ENCODE measurements at regions not wholly inside any gene's neighbourhood (a gene's known extent, or its start where the extent isn't known, plus 50 kb on each side); places are given as distances from the start of the nearest gene placed in this dataset.

DNA sequence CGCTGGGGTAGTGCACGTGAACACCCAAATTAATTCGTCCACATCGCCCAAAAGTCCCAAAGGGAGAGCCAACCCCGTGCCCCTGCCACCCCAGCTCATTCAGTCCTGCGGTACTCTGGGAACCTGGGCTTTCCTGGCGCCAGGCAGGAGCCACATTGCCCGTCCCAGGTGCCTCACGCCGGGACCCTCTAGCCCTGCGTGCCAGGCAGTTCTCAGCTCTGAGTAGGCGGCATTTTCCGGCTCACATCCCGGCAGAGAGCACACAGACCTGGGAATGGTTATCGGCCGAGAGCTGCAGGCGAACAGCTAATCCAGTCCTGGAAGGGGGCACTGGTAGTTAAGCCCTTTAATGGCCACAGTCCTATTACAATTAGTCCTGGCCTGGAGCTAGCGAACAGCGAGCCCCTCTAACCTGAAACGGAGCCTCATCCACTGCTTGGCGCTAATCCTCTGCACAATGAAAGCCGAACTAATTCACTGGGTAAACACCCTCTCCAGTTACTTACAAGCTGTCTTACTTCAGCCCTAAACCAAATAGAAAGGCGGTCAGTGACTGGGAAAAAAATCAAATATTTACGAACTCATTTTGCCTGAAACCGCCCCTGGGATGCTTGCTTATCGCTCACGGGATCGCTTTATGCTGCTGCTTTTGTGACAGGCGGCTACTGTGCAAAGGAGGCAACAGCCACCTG, 254.6 kb upstream of the SOX14 start:
- WGBS: 39% methylated on average over 29 of the region's 29 CpGs
- no peaks in the 10 kb centered on the region for H3K9me3 ChIP-seq (ENCODE audit: control insufficient read depth in 4 of 4, low read length in 3 of 4)
- H3K36me3 ChIP-seq (ENCODE audit: control insufficient read depth in 4 of 4, insufficient read depth in 3 of 4, low read depth in 1 of 4, low read length in 3 of 4): no peaks in the 10 kb centered on the region
- no peak overlapping the region for H3K27ac ChIP-seq (ENCODE audit: low read depth in 1 of 2, low read length in 2 of 2)
- no peak overlapping the region for H3K4me3 ChIP-seq (ENCODE audit: low read depth in 1 of 3, low read length in 3 of 3)
- TF ChIP-seq HNF4G (IDR thresholded peaks at IDR 0.05): no peak
- TF ChIP-seq FOXA2 (IDR thresholded peaks at IDR 0.05): no peak
- no peak for TF ChIP-seq GABPA (IDR thresholded peaks at IDR 0.05 in 1 of 2, conservative IDR thresholded peaks at IDR 0.05 in 1 of 2)
- no peak for TF ChIP-seq SP1 (IDR thresholded peaks at IDR 0.05)
- TF ChIP-seq FOXA1 (IDR thresholded peaks at IDR 0.05): no peak
- H3K27me3 ChIP-seq (ENCODE audit: control insufficient read depth in 4 of 4, insufficient read depth in 4 of 4, low read length in 3 of 4): no peaks in the 10 kb centered on the region
- H3K4me1 ChIP-seq (ENCODE audit: control insufficient read depth in 4 of 4, insufficient read depth in 4 of 4, low read length in 3 of 4): no peaks in the 10 kb centered on the region
- no peak overlapping the region for H3K9ac ChIP-seq (ENCODE audit: low read depth in 1 of 2, low read length in 2 of 2)
- DNase-seq (ENCODE audit: low spot score): no peak

DNA sequence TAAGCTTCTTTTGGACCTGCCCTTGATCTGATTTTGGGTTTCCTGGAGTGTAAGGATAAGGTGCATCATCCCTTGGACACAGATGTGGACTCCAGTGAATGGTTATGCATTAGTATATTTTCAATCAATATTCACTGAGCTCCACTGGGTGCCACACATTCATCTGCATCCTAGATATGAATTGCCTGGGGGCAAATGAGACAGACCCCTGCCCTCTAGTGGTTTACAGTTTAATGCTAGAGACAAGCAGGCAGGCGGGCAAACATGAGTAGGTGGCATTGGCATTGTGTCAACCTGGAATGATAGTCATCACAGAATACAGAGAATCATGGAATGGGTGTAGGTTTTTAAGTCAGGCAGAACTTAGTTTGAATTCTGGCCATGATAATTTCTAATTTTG, 252.5 kb upstream of the SOX14 start:
- H3K9me3 ChIP-seq (ENCODE audit: control insufficient read depth in 4 of 4, low read length in 3 of 4): no peaks in the 10 kb centered on the region
- no peak overlapping the region for H3K4me3 ChIP-seq (ENCODE audit: low read depth in 1 of 3, low read length in 3 of 3)
- H3K27ac ChIP-seq (ENCODE audit: low read depth in 1 of 2, low read length in 2 of 2): no peak overlapping the region
- TF ChIP-seq TAF1 (conservative IDR thresholded peaks at IDR 0.05): no peak
- TF ChIP-seq, protein P1, sequence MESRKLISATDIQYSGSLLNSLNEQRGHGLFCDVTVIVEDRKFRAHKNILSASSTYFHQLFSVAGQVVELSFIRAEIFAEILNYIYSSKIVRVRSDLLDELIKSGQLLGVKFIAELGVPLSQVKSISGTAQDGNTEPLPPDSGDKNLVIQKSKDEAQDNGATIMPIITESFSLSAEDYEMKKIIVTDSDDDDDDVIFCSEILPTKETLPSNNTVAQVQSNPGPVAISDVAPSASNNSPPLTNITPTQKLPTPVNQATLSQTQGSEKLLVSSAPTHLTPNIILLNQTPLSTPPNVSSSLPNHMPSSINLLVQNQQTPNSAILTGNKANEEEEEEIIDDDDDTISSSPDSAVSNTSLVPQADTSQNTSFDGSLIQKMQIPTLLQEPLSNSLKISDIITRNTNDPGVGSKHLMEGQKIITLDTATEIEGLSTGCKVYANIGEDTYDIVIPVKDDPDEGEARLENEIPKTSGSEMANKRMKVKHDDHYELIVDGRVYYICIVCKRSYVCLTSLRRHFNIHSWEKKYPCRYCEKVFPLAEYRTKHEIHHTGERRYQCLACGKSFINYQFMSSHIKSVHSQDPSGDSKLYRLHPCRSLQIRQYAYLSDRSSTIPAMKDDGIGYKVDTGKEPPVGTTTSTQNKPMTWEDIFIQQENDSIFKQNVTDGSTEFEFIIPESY (IDR thresholded peaks at IDR 0.05): no peak
- TF ChIP-seq NR2F2 (IDR thresholded peaks at IDR 0.05): no peak
- TF ChIP-seq, protein P2, sequence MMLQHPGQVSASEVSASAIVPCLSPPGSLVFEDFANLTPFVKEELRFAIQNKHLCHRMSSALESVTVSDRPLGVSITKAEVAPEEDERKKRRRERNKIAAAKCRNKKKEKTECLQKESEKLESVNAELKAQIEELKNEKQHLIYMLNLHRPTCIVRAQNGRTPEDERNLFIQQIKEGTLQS (IDR thresholded peaks at IDR 0.05): no peak
- no peak for TF ChIP-seq FOXA2 (IDR thresholded peaks at IDR 0.05)
- TF ChIP-seq, protein P3, sequence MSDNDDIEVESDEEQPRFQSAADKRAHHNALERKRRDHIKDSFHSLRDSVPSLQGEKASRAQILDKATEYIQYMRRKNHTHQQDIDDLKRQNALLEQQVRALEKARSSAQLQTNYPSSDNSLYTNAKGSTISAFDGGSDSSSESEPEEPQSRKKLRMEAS (IDR thresholded peaks at IDR 0.05): no peak
- no peak for TF ChIP-seq HNF4A (conservative IDR thresholded peaks at IDR 0.05)
- TF ChIP-seq, protein P4, sequence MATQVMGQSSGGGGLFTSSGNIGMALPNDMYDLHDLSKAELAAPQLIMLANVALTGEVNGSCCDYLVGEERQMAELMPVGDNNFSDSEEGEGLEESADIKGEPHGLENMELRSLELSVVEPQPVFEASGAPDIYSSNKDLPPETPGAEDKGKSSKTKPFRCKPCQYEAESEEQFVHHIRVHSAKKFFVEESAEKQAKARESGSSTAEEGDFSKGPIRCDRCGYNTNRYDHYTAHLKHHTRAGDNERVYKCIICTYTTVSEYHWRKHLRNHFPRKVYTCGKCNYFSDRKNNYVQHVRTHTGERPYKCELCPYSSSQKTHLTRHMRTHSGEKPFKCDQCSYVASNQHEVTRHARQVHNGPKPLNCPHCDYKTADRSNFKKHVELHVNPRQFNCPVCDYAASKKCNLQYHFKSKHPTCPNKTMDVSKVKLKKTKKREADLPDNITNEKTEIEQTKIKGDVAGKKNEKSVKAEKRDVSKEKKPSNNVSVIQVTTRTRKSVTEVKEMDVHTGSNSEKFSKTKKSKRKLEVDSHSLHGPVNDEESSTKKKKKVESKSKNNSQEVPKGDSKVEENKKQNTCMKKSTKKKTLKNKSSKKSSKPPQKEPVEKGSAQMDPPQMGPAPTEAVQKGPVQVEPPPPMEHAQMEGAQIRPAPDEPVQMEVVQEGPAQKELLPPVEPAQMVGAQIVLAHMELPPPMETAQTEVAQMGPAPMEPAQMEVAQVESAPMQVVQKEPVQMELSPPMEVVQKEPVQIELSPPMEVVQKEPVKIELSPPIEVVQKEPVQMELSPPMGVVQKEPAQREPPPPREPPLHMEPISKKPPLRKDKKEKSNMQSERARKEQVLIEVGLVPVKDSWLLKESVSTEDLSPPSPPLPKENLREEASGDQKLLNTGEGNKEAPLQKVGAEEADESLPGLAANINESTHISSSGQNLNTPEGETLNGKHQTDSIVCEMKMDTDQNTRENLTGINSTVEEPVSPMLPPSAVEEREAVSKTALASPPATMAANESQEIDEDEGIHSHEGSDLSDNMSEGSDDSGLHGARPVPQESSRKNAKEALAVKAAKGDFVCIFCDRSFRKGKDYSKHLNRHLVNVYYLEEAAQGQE (IDR thresholded peaks at IDR 0.05): no peak
- no peak for TF ChIP-seq YY1 (IDR thresholded peaks at IDR 0.05)
- TF ChIP-seq GABPA (IDR thresholded peaks at IDR 0.05 in 1 of 2, conservative IDR thresholded peaks at IDR 0.05 in 1 of 2): no peak
- TF ChIP-seq HNF4G (IDR thresholded peaks at IDR 0.05): no peak
- no peak for TF ChIP-seq RXRA (IDR thresholded peaks at IDR 0.05)
- no peak for TF ChIP-seq SP1 (IDR thresholded peaks at IDR 0.05)
- TF ChIP-seq, protein P5, sequence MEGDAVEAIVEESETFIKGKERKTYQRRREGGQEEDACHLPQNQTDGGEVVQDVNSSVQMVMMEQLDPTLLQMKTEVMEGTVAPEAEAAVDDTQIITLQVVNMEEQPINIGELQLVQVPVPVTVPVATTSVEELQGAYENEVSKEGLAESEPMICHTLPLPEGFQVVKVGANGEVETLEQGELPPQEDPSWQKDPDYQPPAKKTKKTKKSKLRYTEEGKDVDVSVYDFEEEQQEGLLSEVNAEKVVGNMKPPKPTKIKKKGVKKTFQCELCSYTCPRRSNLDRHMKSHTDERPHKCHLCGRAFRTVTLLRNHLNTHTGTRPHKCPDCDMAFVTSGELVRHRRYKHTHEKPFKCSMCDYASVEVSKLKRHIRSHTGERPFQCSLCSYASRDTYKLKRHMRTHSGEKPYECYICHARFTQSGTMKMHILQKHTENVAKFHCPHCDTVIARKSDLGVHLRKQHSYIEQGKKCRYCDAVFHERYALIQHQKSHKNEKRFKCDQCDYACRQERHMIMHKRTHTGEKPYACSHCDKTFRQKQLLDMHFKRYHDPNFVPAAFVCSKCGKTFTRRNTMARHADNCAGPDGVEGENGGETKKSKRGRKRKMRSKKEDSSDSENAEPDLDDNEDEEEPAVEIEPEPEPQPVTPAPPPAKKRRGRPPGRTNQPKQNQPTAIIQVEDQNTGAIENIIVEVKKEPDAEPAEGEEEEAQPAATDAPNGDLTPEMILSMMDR (IDR thresholded peaks at IDR 0.05; ENCODE audit: low read depth, low read length, missing input control): no peak
- no peak overlapping the region for H3K9ac ChIP-seq (ENCODE audit: low read depth in 1 of 2, low read length in 2 of 2)
- H3K36me3 ChIP-seq (ENCODE audit: control insufficient read depth in 4 of 4, insufficient read depth in 3 of 4, low read depth in 1 of 4, low read length in 3 of 4): no peaks in the 10 kb centered on the region
- no peaks in the 10 kb centered on the region for H3K4me1 ChIP-seq (ENCODE audit: control insufficient read depth in 4 of 4, insufficient read depth in 4 of 4, low read length in 3 of 4)
- no peak for DNase-seq (ENCODE audit: low spot score)
- H3K27me3 ChIP-seq (ENCODE audit: control insufficient read depth in 4 of 4, insufficient read depth in 4 of 4, low read length in 3 of 4): peaks cover 0 to 2% (median 0%) of the 10 kb centered on the region in 4 donors
- 89% methylated on average over 1 of the region's 1 CpG for WGBS

Measured in liver (tissue), 8 donors.